ENCODE measurements at regions not wholly inside any gene's neighbourhood (a gene's known extent, or its start where the extent isn't known, plus 50 kb on each side); places are given as distances from the start of the nearest gene placed in this dataset.
"Not testable (repeated sequence)": the region's sequence is repeated elsewhere in the genome, so short reads cannot be mapped to it uniquely, and the experiment has no call there.

- not testable (repeated sequence) for TF ChIP-seq CTCF (IDR thresholded peaks at IDR 0.05; ENCODE audit: borderline replicate concordance, extremely low read depth, low read length, poor library complexity, severe bottlenecking); EZH2 (IDR thresholded peaks at IDR 0.05; ENCODE audit: borderline replicate concordance, low read depth, low read length, severe bottlenecking)
Observed at GRCh38 chr7:149687820-149688219, 85.6 kb downstream of the ZNF467 start.

Data from DND-41 (cell line).